Gastrocnemius medialis (tissue), 4 donors: ENCODE measurements at regions not wholly inside any gene's neighbourhood (a gene's known extent, or its start where the extent isn't known, plus 50 kb on each side); places are given as distances from the start of the nearest gene placed in this dataset.

Source experiments
- ATAC-seq, 2 donors: fragments of 150-250 bp; one replicate each; pipeline ENCODE4 v1.9.1; 2016
- DNase-seq, 2 donors: peaks; one replicate each; pipeline ENCODE4 v3.0.0-alpha.2; 2019
- H3K27ac ChIP-seq, 4 donors: fragments of 200-600 bp; sonication (generic); 1 replicate in 1 of 4; 2 replicates in 3 of 4; pipeline ENCODE4 v1.5.1; 2016 to 2018; ENCODE audit warnings: mild to moderate bottlenecking in 2 of 4, moderate library complexity in 1 of 4
- H3K27me3 ChIP-seq, 3 donors: fragments of 200-600 bp; sonication (generic) in 2 of 3; 1 replicate in 1 of 3; 2 replicates in 2 of 3; pipeline versions ENCODE4 v1.5.1 to v1.6.0; 2016 to 2019; ENCODE audit warnings: mild to moderate bottlenecking in 1 of 3, moderate library complexity in 1 of 3
- H3K36me3 ChIP-seq, 2 donors: fragments of 200-600 bp; sonication (generic) in 1 of 2; one replicate each; pipeline ENCODE4 v1.5.1; 2017 to 2018
- H3K4me1 ChIP-seq, 2 donors: fragments of 200-600 bp; sonication (generic) in 1 of 2; one replicate each; pipeline ENCODE4 v1.5.1; 2016 to 2017; ENCODE audit warnings: mild to moderate bottlenecking in 2 of 2
- H3K4me3 ChIP-seq, 4 donors: fragments of 200-600 bp; sonication (generic) in 3 of 4; 1 replicate in 1 of 4; 2 replicates in 3 of 4; pipeline ENCODE4 v1.5.1; 2016 to 2019; ENCODE audit warnings: mild to moderate bottlenecking in 2 of 4
- H3K9me3 ChIP-seq, 3 donors: fragments of 200-600 bp; sonication (generic) in 2 of 3; 1 replicate in 1 of 3; 2 replicates in 2 of 3; pipeline ENCODE4 v1.5.1; 2016 to 2019
- POLR2A ChIP-seq, 2 donors: fragments of 450-650 bp; IDR thresholded peaks; one replicate each; pipeline ENCODE4 v1.6.1; 2017; ENCODE audit warnings: antibody characterized with exemption in 2 of 2, mild to moderate bottlenecking in 2 of 2, moderate library complexity in 2 of 2
- in situ Hi-C, 4 donors: fragments of 200-750 bp; cut with MboI; loops; one replicate each; pipeline versions ENCODE4 v1.15.0 to v1.8.0; 2017; ENCODE audit warnings: low sequenced_read_pairs in 4 of 4
- intact Hi-C: fragments of 100-400 bp; cut with DNase I; formaldehyde crosslinking; loops from one replicate; pipeline ENCODE4 v1.15.1; 2023; ENCODE audit warnings: low total_unique reads
- TF ChIP-seq, protein P1 (sequence below), 5 experiments: fragments of 450-650 bp in 3 of 5; fragments of 200-600 bp in 2 of 5; sonication (generic) in 2 of 5; IDR thresholded peaks in 4 of 5; conservative IDR thresholded peaks in 1 of 5; 1 replicate in 4 of 5; 2 replicates in 1 of 5; pipeline ENCODE4 v1.5.1; 2016 to 2019; ENCODE audit warnings: antibody characterized with exemption in 5 of 5, mild to moderate bottlenecking in 3 of 5, moderate library complexity in 3 of 5

DNA sequence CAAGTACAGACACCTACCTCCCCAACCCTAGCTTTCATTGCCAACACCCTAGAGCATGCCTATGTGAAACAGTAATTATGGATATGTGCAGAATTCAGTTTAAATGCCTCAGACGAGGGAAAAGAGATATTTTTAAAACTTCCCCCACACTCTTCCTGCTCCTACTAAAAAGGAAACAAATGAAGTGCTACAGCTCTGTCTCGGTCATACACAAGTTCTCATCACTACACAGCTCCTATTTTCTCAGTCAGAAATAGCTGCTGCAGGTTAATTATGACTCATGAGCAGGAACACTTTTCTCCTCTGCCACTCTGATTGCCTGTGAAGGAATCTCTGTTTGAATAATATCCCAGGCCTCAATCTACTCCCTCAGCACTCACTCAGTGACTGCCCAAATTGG lies 703.6 kb upstream of the FLRT2 start:
- Histone ChIP-seq H3K9me3 (no peaks in the 10 kb centered on the region), H3K4me1 (no peaks in the 10 kb centered on the region), H3K27me3 (no peaks in the 10 kb centered on the region), H3K27ac (no peak overlapping the region), H3K4me3 (no peak overlapping the region), H3K36me3 (no peaks in the 10 kb centered on the region)
- intact Hi-C loops (no loop called here), in situ Hi-C loops (no loop called here)
- DNase-seq (no peak), ATAC-seq (no peak)
- no peak for TF ChIP-seq POLR2A (IDR thresholded peaks at IDR 0.05)
- TF ChIP-seq, protein P1, sequence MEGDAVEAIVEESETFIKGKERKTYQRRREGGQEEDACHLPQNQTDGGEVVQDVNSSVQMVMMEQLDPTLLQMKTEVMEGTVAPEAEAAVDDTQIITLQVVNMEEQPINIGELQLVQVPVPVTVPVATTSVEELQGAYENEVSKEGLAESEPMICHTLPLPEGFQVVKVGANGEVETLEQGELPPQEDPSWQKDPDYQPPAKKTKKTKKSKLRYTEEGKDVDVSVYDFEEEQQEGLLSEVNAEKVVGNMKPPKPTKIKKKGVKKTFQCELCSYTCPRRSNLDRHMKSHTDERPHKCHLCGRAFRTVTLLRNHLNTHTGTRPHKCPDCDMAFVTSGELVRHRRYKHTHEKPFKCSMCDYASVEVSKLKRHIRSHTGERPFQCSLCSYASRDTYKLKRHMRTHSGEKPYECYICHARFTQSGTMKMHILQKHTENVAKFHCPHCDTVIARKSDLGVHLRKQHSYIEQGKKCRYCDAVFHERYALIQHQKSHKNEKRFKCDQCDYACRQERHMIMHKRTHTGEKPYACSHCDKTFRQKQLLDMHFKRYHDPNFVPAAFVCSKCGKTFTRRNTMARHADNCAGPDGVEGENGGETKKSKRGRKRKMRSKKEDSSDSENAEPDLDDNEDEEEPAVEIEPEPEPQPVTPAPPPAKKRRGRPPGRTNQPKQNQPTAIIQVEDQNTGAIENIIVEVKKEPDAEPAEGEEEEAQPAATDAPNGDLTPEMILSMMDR (IDR thresholded peaks at IDR 0.05 in 4 of 5, conservative IDR thresholded peaks at IDR 0.05 in 1 of 5) = no peak

DNA sequence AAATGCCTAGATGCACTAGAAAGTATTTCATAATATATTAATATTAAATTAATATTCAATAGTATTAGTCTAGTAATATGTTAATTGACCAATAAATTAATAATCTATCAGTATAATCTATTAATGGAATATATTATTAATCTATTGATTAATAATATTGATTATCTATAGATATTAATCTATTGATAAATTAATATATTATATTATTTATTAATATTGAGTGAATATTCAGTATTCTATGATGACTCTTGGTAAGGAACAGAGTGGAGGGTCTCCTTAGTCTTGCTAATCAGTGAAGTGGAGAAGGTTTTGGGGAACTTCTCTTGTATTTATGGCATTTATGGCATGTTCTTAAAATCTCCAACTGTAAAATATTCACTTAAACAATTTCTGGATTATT lies 679.3 kb upstream of the FLRT2 start:
- in situ Hi-C loops = no loop called here
- H3K4me3 ChIP-seq = no peak overlapping the region

DNA sequence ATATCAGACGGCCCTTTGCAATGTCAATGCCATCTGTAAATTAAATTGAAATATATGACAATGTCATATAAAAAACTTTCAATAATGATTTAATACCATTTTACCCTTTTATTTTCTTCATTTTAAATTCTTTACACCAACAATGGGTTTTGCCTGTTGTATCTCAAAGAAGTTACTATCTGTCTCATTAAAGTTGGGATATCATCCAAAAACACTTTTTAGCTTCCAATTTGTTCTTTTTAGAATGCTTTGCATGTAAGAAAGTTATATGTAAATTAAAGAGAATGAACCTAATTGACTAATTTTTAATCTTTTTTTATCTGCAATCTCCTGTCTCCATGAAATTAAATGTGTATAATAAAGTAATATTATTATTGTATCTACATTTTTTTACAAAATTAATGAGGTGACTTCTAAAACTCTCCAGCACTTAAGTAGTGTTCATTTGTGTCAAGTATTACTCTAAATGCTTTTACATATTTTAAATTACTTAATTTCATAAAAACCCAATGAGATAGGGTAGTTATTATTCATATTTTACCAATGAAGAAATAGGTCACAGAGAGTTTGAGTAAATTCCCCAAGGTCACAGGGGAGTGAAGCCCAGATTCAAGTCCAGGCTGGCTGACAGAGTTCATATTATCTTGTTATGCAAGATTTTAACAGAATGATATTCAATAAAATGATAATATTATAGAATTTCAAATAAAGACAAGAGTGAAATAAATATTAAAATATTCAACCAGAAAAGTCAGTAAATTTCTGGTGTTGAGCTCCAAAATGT lies 673.0 kb upstream of the FLRT2 start:
- no peak for TF ChIP-seq POLR2A (IDR thresholded peaks at IDR 0.05)
- TF ChIP-seq, protein P1 (IDR thresholded peaks at IDR 0.05 in 4 of 5, conservative IDR thresholded peaks at IDR 0.05 in 1 of 5) = no peak
- Histone ChIP-seq H3K9me3 (no peaks in the 10 kb centered on the region), H3K4me1 (no peaks in the 10 kb centered on the region), H3K27me3 (no peaks in the 10 kb centered on the region), H3K36me3 (no peaks in the 10 kb centered on the region), H3K4me3 (no peak overlapping the region), H3K27ac (no peak overlapping the region)
- in situ Hi-C loops = no loop called here
- ATAC-seq (no peak), DNase-seq (no peak)
- intact Hi-C loops = no loop called here

More for the DNA sequence above, 679.3 kb upstream of the FLRT2 start:
- no peaks in the 10 kb centered on the region for H3K4me1 ChIP-seq
- H3K36me3 ChIP-seq = no peaks in the 10 kb centered on the region
- TF ChIP-seq, protein P1 (IDR thresholded peaks at IDR 0.05 in 4 of 5, conservative IDR thresholded peaks at IDR 0.05 in 1 of 5) = no peak
- TF ChIP-seq POLR2A (IDR thresholded peaks at IDR 0.05) = no peak
- H3K27ac ChIP-seq = no peak overlapping the region
- no peak for DNase-seq
- H3K27me3 ChIP-seq = no peaks in the 10 kb centered on the region
- intact Hi-C loops = no loop called here
- no peaks in the 10 kb centered on the region for H3K9me3 ChIP-seq
- no peak for ATAC-seq

DNA sequence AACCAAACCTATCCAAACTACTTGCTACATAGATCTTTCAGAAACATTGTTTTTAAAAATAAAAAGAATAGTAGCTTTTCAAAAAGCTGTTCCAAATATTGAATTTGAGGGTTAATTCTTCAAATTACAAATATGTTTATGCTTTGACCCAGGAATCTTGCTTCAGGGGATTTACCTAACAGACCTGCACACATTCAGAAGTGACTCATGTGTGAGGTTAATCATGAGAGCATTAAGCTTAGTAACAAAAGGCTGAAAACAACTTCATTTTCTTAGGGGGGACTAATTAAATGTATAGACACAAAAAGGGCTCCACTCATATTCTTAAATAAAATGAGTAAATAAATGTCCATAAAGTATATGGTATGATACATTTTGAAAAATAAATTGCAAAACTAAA lies 672.4 kb upstream of the FLRT2 start:
- no peak overlapping the region for H3K27ac ChIP-seq
- no peaks in the 10 kb centered on the region for H3K27me3 ChIP-seq
- H3K4me1 ChIP-seq = no peaks in the 10 kb centered on the region
- H3K9me3 ChIP-seq = no peaks in the 10 kb centered on the region
- H3K4me3 ChIP-seq = no peak overlapping the region
- DNase-seq (no peak), ATAC-seq (no peak)
- TF ChIP-seq, protein P1 (IDR thresholded peaks at IDR 0.05 in 4 of 5, conservative IDR thresholded peaks at IDR 0.05 in 1 of 5) = no peak
- TF ChIP-seq POLR2A (IDR thresholded peaks at IDR 0.05) = no peak
- in situ Hi-C loops = no loop called here
- no peaks in the 10 kb centered on the region for H3K36me3 ChIP-seq
- intact Hi-C loops = no loop called here

DNA sequence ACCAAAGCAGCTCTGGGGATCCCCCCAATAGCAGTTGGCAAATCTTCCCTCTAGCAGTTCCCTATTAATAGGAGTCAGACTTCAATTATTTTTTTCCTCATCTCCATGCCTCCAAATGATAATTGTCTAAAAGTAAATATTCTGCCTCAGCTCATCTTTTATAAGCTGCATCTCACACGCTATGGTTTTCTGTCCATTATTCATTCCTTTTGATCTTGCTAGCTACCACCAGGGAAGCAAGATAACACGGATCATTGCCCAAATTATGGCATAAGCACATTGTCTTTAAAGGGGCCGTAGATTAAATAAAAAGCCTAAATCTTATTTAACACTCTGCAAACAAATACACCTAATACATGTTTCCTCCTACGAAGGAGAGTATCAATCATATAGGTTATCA lies 670.8 kb upstream of the FLRT2 start:
- TF ChIP-seq, protein P1 (IDR thresholded peaks at IDR 0.05 in 4 of 5, conservative IDR thresholded peaks at IDR 0.05 in 1 of 5) = no peak
- no peak for TF ChIP-seq POLR2A (IDR thresholded peaks at IDR 0.05)
- no peaks in the 10 kb centered on the region for H3K4me1 ChIP-seq
- ATAC-seq (no peak), DNase-seq (no peak)
- no peaks in the 10 kb centered on the region for H3K27me3 ChIP-seq
- no peak overlapping the region for H3K4me3 ChIP-seq
- no peaks in the 10 kb centered on the region for H3K36me3 ChIP-seq
- no peaks in the 10 kb centered on the region for H3K9me3 ChIP-seq
- in situ Hi-C loops = no loop called here
- intact Hi-C loops = no loop called here
- no peak overlapping the region for H3K27ac ChIP-seq
